H1 (cell line): ENCODE measurements at regions not wholly inside any gene's neighbourhood (a gene's known extent, or its start where the extent isn't known, plus 50 kb on each side); places are given as distances from the start of the nearest gene placed in this dataset.

Source experiments
- CTCF ChIA-PET: fragments of 300-600 bp; sonication (Branson Sonifier 250); formaldehyde crosslinking; loops from one replicate; lab custom pipeline; 2021; ENCODE audit not compliant: partially characterized antibody; lab: Charles Lee
- POLR2A ChIA-PET: fragments of 300-600 bp; sonication (Branson Sonifier 250); formaldehyde crosslinking; loops from one replicate; lab custom pipeline; 2021; ENCODE audit warnings: inconsistent platforms; ENCODE audit not compliant: partially characterized antibody; lab: Charles Lee
- DNase-seq, 2 experiments: peaks; one replicate each; pipeline versions ENCODE4 v3.0.0 to v3.0.0-alpha.2; 2010 to 2022; ENCODE audit warnings: low spot score in 2 of 2, low read depth in 1 of 2, mixed read lengths in 1 of 2
- FAIRE-seq: peaks from 2 replicates; lab custom pipeline; 2011; peaks lifted over from hg19 to GRCh38; lab: Jason Lieb, UNC
- H2AFZ ChIP-seq: 2 replicates; pipeline ENCODE4 v1.8.1; 2012; ENCODE audit warnings: low read length, inconsistent platforms
- H2AK5ac ChIP-seq: 2 replicates; pipeline ENCODE4 v1.6.1; 2013; ENCODE audit warnings: low read depth, low read length
- H2BK120ac ChIP-seq: replicated peaks from 2 replicates; pipeline ENCODE3; 2013; ENCODE audit warnings: low read depth, low read length, inconsistent platforms
- H2BK12ac ChIP-seq: 2 replicates; pipeline ENCODE4 v1.6.1; 2013; ENCODE audit warnings: low read depth, low read length
- H2BK15ac ChIP-seq: 2 replicates; pipeline ENCODE4 v1.6.1; 2013; ENCODE audit warnings: low read length
- H2BK20ac ChIP-seq: 2 replicates; pipeline ENCODE4 v1.6.1; 2013; ENCODE audit warnings: low read length
- H2BK5ac ChIP-seq: 2 replicates; pipeline ENCODE4 v1.6.1; 2013; ENCODE audit warnings: low read depth, low read length
- H3K14ac ChIP-seq: 2 replicates; pipeline ENCODE4 v1.6.1; 2013; ENCODE audit warnings: inconsistent platforms; ENCODE audit not compliant: insufficient read length
- H3K18ac ChIP-seq: 2 replicates; pipeline ENCODE4 v1.6.1; 2013; ENCODE audit warnings: low read length; ENCODE audit errors: extremely low read depth
- H3K23ac ChIP-seq: 2 replicates; pipeline ENCODE4 v1.6.1; 2013; ENCODE audit warnings: inconsistent platforms; ENCODE audit not compliant: insufficient read length
- H3K23me2 ChIP-seq: 2 replicates; pipeline ENCODE4 v1.6.1; 2013; ENCODE audit warnings: low read depth, low read length
- H3K27ac ChIP-seq: 2 replicates; pipeline ENCODE4 v1.6.1; 2011; ENCODE audit warnings: low read depth, low read length, inconsistent platforms
- H3K27me3 ChIP-seq, 4 experiments: replicated peaks in 1 of 4; 1 replicate in 1 of 4; 2 replicates in 3 of 4; pipeline versions ENCODE4 v1.6.1 to v1.8.1; 2011 to 2013; ENCODE audit warnings: low read length in 3 of 4, mild to moderate bottlenecking in 3 of 4, inconsistent platforms in 2 of 4, mixed read lengths in 2 of 4, moderate library complexity in 1 of 4; ENCODE audit not compliant: control insufficient read depth in 3 of 4, insufficient read depth in 3 of 4; ENCODE audit errors: extremely low read depth in 1 of 4
- H3K36me3 ChIP-seq, 4 experiments: 2 replicates each; pipeline versions ENCODE4 v1.6.1 to v1.8.1; 2011 to 2013; ENCODE audit warnings: mild to moderate bottlenecking in 4 of 4, low read length in 3 of 4, moderate library complexity in 2 of 4, control low read depth in 1 of 4, inconsistent platforms in 1 of 4; ENCODE audit not compliant: insufficient read depth in 4 of 4, control insufficient read depth in 2 of 4
- H3K4ac ChIP-seq: replicated peaks from 2 replicates; pipeline ENCODE3; 2013; ENCODE audit warnings: low read length, low read depth, mixed read lengths, inconsistent platforms; ENCODE audit not compliant: insufficient read length
- H3K4me1 ChIP-seq, 4 experiments: replicated peaks in 1 of 4; 1 replicate in 1 of 4; 2 replicates in 3 of 4; pipeline versions ENCODE4 v1.6.1 to v1.8.1; 2011 to 2013; ENCODE audit warnings: low read length in 3 of 4, inconsistent platforms in 2 of 4, mixed read lengths in 1 of 4; ENCODE audit not compliant: insufficient read depth in 4 of 4, control insufficient read depth in 3 of 4
- H3K4me2 ChIP-seq, 2 experiments: 2 replicates each; pipeline versions ENCODE4 v1.6.1 to v1.8.1; 2011 to 2013; ENCODE audit warnings: low read depth in 2 of 2, low read length in 2 of 2, control low read depth in 1 of 2, inconsistent platforms in 1 of 2, mild to moderate bottlenecking in 1 of 2; ENCODE audit not compliant: insufficient read depth in 1 of 2
- H3K4me3 ChIP-seq, 4 experiments: fragments of 200-600, 300-600 bp in 1 of 4; sonication (generic), shearing (Covaris generic), sonication (Bioruptor Twin) in 1 of 4; 2 replicates each; pipeline versions ENCODE4 v1.5.1 to v1.8.1; 2011 to 2016; ENCODE audit warnings: low read length in 4 of 4, low read depth in 3 of 4, control low read depth in 2 of 4, inconsistent platforms in 2 of 4, mild to moderate bottlenecking in 2 of 4, mixed read lengths in 1 of 4, moderate library complexity in 1 of 4; ENCODE audit not compliant: insufficient read depth in 2 of 4; ENCODE audit errors: extremely low read depth in 1 of 4
- H3K56ac ChIP-seq: replicated peaks from 2 replicates; pipeline ENCODE3; 2013; ENCODE audit warnings: low read depth, mild to moderate bottlenecking, mixed read lengths, low read length, inconsistent platforms; ENCODE audit not compliant: insufficient read length
- H3K79me1 ChIP-seq: 2 replicates; pipeline ENCODE4 v1.6.1; 2013; ENCODE audit warnings: low read depth, low read length, control low read depth
- H3K79me2 ChIP-seq, 2 experiments: 2 replicates each; pipeline versions ENCODE4 v1.6.1 to v1.8.1; 2012 to 2013; ENCODE audit warnings: low read length in 2 of 2, mild to moderate bottlenecking in 2 of 2, inconsistent platforms in 1 of 2; ENCODE audit not compliant: insufficient read depth in 2 of 2, control insufficient read depth in 1 of 2
- H3K9ac ChIP-seq, 4 experiments: replicated peaks in 1 of 4; 1 replicate in 1 of 4; 2 replicates in 3 of 4; pipeline versions ENCODE4 v1.6.1 to v1.8.1; 2011 to 2013; ENCODE audit warnings: low read depth in 3 of 4, low read length in 3 of 4, control low read depth in 2 of 4, mild to moderate bottlenecking in 2 of 4, moderate library complexity in 2 of 4, inconsistent platforms in 1 of 4; ENCODE audit errors: extremely low read depth in 1 of 4
- H3K9me3 ChIP-seq, 2 experiments: 2 replicates each; pipeline versions ENCODE4 v1.6.1 to v1.8.1; 2012 to 2013; ENCODE audit warnings: mild to moderate bottlenecking in 2 of 2, moderate library complexity in 2 of 2, control low read depth in 1 of 2, inconsistent platforms in 1 of 2, low read depth in 1 of 2, low read length in 1 of 2, mixed read lengths in 1 of 2; ENCODE audit not compliant: insufficient read depth in 2 of 2
- H4K20me1 ChIP-seq, 2 experiments: replicated peaks in 1 of 2; 2 replicates each; pipeline versions ENCODE3 to v1.8.1; 2011 to 2013; ENCODE audit warnings: inconsistent platforms in 2 of 2, low read length in 2 of 2, mild to moderate bottlenecking in 1 of 2; ENCODE audit not compliant: insufficient read depth in 2 of 2, control insufficient read depth in 1 of 2
- H4K5ac ChIP-seq: 2 replicates; pipeline ENCODE4 v1.6.1; 2013; ENCODE audit warnings: low read length, low read depth, mixed read lengths, inconsistent platforms; ENCODE audit not compliant: insufficient read length
- H4K8ac ChIP-seq: 2 replicates; pipeline ENCODE4 v1.8.0; 2013; ENCODE audit warnings: mild to moderate bottlenecking, moderate library complexity, low read length, inconsistent platforms; ENCODE audit not compliant: insufficient read depth; ENCODE audit errors: extremely low read depth
- H4K91ac ChIP-seq: replicated peaks from 2 replicates; pipeline ENCODE3; 2013; ENCODE audit warnings: low read length, mixed read lengths, inconsistent platforms; ENCODE audit not compliant: insufficient read length
- BRCA1 ChIP-seq: IDR thresholded peaks from 2 replicates; pipeline ENCODE4 v1.6.1; 2012; ENCODE audit warnings: low read depth, low read length, improper control_type of control experiment
- CREB1 ChIP-seq: IDR thresholded peaks from 2 replicates; pipeline ENCODE4 v1.6.1; 2012; ENCODE audit warnings: inconsistent platforms
- JUND ChIP-seq: IDR thresholded peaks from 2 replicates; pipeline ENCODE4 v1.6.1; 2011; ENCODE audit warnings: mild to moderate bottlenecking, improper control_type of control experiment, low read length
- PHF8 ChIP-seq: fragments of 200-600 bp; sonication (generic); conservative IDR thresholded peaks from 2 replicates; pipeline ENCODE4 v1.7.1; 2012; ENCODE audit warnings: low read depth, mild to moderate bottlenecking, inconsistent platforms, low read length, moderate library complexity
- RNF2 ChIP-seq: fragments of 200-900, 300-1000 bp; sonication (generic); IDR thresholded peaks from 2 replicates; pipeline ENCODE4 v1.7.1; 2016; ENCODE audit warnings: borderline replicate concordance, low read depth, mild to moderate bottlenecking, antibody characterized with exemption, low read length; ENCODE audit not compliant: poor library complexity, severe bottlenecking; ENCODE audit errors: missing control alignments
- SP1 ChIP-seq: IDR thresholded peaks from 2 replicates; pipeline ENCODE4 v1.6.1; 2011; ENCODE audit warnings: low read depth, low read length
- SP4 ChIP-seq: IDR thresholded peaks from 2 replicates; pipeline ENCODE4 v1.6.1; 2012; ENCODE audit warnings: low read length, inconsistent platforms
- SRF ChIP-seq: IDR thresholded peaks from 2 replicates; pipeline ENCODE4 v1.6.1; 2011; ENCODE audit warnings: mild to moderate bottlenecking, low read depth, low read length, moderate library complexity
- YY1 ChIP-seq: IDR thresholded peaks from 2 replicates; pipeline ENCODE4 v1.6.1; 2011; ENCODE audit warnings: low read depth, mild to moderate bottlenecking, low read length
- WGBS, 2 experiments: shearing (Covaris generic) in 1 of 2; methylation state at CpG; one replicate each; pipeline versions ENCODE4 v1.1.6 to v1.1.7; 2013 to 2015; ENCODE audit warnings: low lambda C conversion rate in 2 of 2, mixed read lengths in 2 of 2, inconsistent platforms in 1 of 2, low coverage in 1 of 2, missing lambda C conversion rate in 1 of 2; ENCODE audit not compliant: insufficient replicate concordance in 2 of 2, insufficient coverage in 1 of 2, insufficient read length in 1 of 2; ENCODE audit errors: extremely low coverage in 1 of 2, missing lambda C conversion rate in 1 of 2; 5-methylcytosine and 5-hydroxymethylcytosine counted together

DNA sequence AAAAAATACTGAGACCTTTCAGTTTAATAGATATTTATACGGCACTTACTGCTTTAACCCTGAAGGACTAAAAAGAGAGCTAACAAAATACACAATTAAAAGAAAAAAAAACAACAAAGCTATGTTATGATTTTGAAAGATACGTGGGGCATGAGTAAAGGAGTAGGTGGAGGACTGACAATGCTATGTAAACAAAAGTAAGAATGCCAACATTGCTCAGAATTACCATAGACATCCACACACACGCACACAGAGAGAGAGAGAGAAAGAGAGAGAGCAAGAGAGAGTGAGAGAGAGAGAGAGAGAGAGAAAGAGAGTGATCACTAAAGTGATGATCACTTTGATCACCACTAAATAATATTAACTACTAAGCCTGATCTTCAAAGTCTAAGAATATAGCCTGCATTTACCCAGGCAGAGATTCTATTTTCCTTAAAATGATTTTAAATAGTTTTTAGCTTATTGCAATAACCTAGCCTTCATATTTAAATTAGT, 313.9 kb upstream of the SPANXN4 start:
- 49% methylated on average over 2 of the region's 3 CpGs; no CpG with 5 or more reads in 1 of the 2 experiments for WGBS, 2 experiments
- no peaks in the 10 kb centered on the region for H3K36me3 ChIP-seq

More for the DNA sequence above, 313.9 kb upstream of the SPANXN4 start:
- Histone ChIP-seq H4K5ac (no peak overlapping the region), H3K4ac (no peak overlapping the region), H2BK5ac (no peak overlapping the region), H3K9me3 (no peaks in the 10 kb centered on the region), H3K23ac (no peak overlapping the region), H3K9ac (no peak overlapping the region), H4K8ac (no peak overlapping the region), H4K91ac (no peak overlapping the region), H3K4me3 (no peak overlapping the region), H3K18ac (no peak overlapping the region), H2BK120ac (no peak overlapping the region), H3K56ac (no peak overlapping the region), H2BK15ac (no peak overlapping the region), H2BK12ac (no peak overlapping the region), H3K23me2 (no peaks in the 10 kb centered on the region), H4K20me1 (no peaks in the 10 kb centered on the region), H3K27ac (no peak overlapping the region), H3K4me1 (no peaks in the 10 kb centered on the region), H3K14ac (no peak overlapping the region), H2BK20ac (no peak overlapping the region)
- CTCF ChIA-PET, result no interaction called here
- FAIRE-seq (no peak), DNase-seq (no peak)
- TF ChIP-seq JUND (no peak; the same call in 1 of the 2 replicates), YY1 (no peak), SP1 (no peak), BRCA1 (no peak), PHF8 (no peak), CREB1 (no peak), SRF (no peak), SP4 (no peak), RNF2 (no peak)
- TF ChIP-seq, all 59 proteins: peak for 0
- POLR2A ChIA-PET, result no interaction called here
- no peaks in the 10 kb centered on the region for H3K79me1 ChIP-seq
- H3K4me2 ChIP-seq, result no peak overlapping the region
- H3K27me3 ChIP-seq, result no peaks in the 10 kb centered on the region
- no peak overlapping the region for H2AFZ ChIP-seq
- H3K79me2 ChIP-seq, result no peaks in the 10 kb centered on the region
- no peak overlapping the region for H2AK5ac ChIP-seq
